Endodermal cell (in vitro differentiated cells): ENCODE measurements at regions not wholly inside any gene's neighbourhood (a gene's known extent, or its start where the extent isn't known, plus 50 kb on each side); places are given as distances from the start of the nearest gene placed in this dataset.

Experiments
- DNase-seq: peaks from one replicate; pipeline ENCODE4 v3.0.0-alpha.2; 2017
- H3K27ac ChIP-seq: 2 replicates; pipeline ENCODE4 v1.5.1; 2013; ENCODE audit warnings: mild to moderate bottlenecking, low read depth, low read length, moderate library complexity
- H3K27me3 ChIP-seq: 2 replicates; pipeline ENCODE4 v1.6.1; 2013; ENCODE audit warnings: mild to moderate bottlenecking, low read length, moderate library complexity; ENCODE audit not compliant: insufficient read depth, control insufficient read depth, poor library complexity, severe bottlenecking
- H3K36me3 ChIP-seq: 2 replicates; pipeline ENCODE4 v1.7.0; 2013; ENCODE audit warnings: mild to moderate bottlenecking, low read length, moderate library complexity; ENCODE audit not compliant: control insufficient read depth, insufficient read depth
- H3K4me1 ChIP-seq: one replicate; pipeline ENCODE4 v1.7.0; 2013; ENCODE audit warnings: low read length; ENCODE audit not compliant: control insufficient read depth, insufficient read depth
- H3K4me3 ChIP-seq: 2 replicates; pipeline ENCODE4 v1.5.1; 2013; ENCODE audit warnings: mild to moderate bottlenecking, low read length, moderate library complexity
- H3K9ac ChIP-seq: 2 replicates; pipeline ENCODE4 v1.6.1; 2013; ENCODE audit warnings: mild to moderate bottlenecking, low read length, moderate library complexity; ENCODE audit not compliant: poor library complexity, severe bottlenecking; ENCODE audit errors: extremely low read depth
- H3K9me3 ChIP-seq: 2 replicates; pipeline ENCODE4 v1.6.1; 2013; ENCODE audit warnings: mild to moderate bottlenecking, low read length, moderate library complexity; ENCODE audit not compliant: control insufficient read depth
- H3K27ac Mint-ChIP-seq: 2 replicates; pipeline ENCODE4 v1.8.0; 2020; ENCODE audit warnings: mixed read lengths
- H3K27me3 Mint-ChIP-seq: 2 replicates; pipeline ENCODE4 v1.8.0; 2021; ENCODE audit warnings: mild to moderate bottlenecking, mixed read lengths; ENCODE audit not compliant: insufficient read depth
- H3K36me3 Mint-ChIP-seq: 2 replicates; pipeline ENCODE4 v1.8.0; 2020; ENCODE audit warnings: low read depth, mixed read lengths
- H3K4me1 Mint-ChIP-seq: 2 replicates; pipeline ENCODE4 v1.8.0; 2020; ENCODE audit warnings: mixed read lengths
- H3K4me3 Mint-ChIP-seq: 2 replicates; pipeline ENCODE4 v1.8.0; 2020; ENCODE audit warnings: mild to moderate bottlenecking, moderate library complexity, mixed read lengths
- H3K9me3 Mint-ChIP-seq: 2 replicates; pipeline ENCODE4 v1.8.0; 2020; ENCODE audit warnings: mild to moderate bottlenecking, mixed read lengths
- TF ChIP-seq, protein P1 (sequence below): fragments of 200-600 bp; sonication (generic); conservative IDR thresholded peaks from 2 replicates; pipeline ENCODE4 v1.5.0; 2021; ENCODE audit warnings: antibody characterized with exemption, mild to moderate bottlenecking

DNA sequence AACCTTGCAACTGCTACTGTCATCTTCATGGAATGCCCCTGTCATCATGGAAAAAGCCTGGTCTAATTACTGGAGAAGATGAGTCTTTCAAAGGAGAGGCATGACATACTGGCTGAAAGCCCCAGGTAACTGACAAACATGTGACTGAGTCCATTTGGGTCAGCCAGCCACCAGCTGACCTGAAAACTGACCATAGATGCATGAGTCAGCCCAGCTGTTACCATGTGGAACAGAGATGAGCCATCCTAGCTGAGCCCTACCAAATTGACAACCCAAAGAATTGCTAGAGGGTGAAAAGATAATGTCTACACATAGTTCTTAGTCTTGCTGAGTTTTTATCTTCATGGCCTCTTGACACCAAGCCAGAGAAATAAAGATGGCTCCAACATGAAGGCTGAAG is 311.8 kb downstream of the UTP18 start:
- Mint-ChIP-seq H3K9me3 (peaks cover 10% of the 10 kb centered on the region), H3K27ac (no peak overlapping the region)
- H3K36me3 ChIP-seq = no peaks in the 10 kb centered on the region

More for the DNA sequence above, 311.8 kb downstream of the UTP18 start:
- H3K4me3 ChIP-seq = no peak overlapping the region
- TF ChIP-seq, protein P1, sequence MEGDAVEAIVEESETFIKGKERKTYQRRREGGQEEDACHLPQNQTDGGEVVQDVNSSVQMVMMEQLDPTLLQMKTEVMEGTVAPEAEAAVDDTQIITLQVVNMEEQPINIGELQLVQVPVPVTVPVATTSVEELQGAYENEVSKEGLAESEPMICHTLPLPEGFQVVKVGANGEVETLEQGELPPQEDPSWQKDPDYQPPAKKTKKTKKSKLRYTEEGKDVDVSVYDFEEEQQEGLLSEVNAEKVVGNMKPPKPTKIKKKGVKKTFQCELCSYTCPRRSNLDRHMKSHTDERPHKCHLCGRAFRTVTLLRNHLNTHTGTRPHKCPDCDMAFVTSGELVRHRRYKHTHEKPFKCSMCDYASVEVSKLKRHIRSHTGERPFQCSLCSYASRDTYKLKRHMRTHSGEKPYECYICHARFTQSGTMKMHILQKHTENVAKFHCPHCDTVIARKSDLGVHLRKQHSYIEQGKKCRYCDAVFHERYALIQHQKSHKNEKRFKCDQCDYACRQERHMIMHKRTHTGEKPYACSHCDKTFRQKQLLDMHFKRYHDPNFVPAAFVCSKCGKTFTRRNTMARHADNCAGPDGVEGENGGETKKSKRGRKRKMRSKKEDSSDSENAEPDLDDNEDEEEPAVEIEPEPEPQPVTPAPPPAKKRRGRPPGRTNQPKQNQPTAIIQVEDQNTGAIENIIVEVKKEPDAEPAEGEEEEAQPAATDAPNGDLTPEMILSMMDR = no peak
- no peak for DNase-seq
- no peaks in the 10 kb centered on the region for H3K27me3 ChIP-seq
- no peaks in the 10 kb centered on the region for H3K36me3 Mint-ChIP-seq
- no peaks in the 10 kb centered on the region for H3K9me3 ChIP-seq
- H3K4me1 ChIP-seq = no peaks in the 10 kb centered on the region
- H3K9ac ChIP-seq = no peak overlapping the region
- H3K27ac ChIP-seq = no peak overlapping the region
- no peaks in the 10 kb centered on the region for H3K4me1 Mint-ChIP-seq
- H3K27me3 Mint-ChIP-seq = peaks cover 9% of the 10 kb centered on the region
- H3K4me3 Mint-ChIP-seq = no peak overlapping the region
